HG03521 (cell line): ENCODE measurements at regions not wholly inside any gene's neighbourhood (a gene's known extent, or its start where the extent isn't known, plus 50 kb on each side); places are given as distances from the start of the nearest gene placed in this dataset.
"Not testable (repeated sequence)": the region's sequence is repeated elsewhere in the genome, so short reads cannot be mapped to it uniquely, and the experiment has no call there.

ENCODE experiments used
- ATAC-seq: cut with Tn5 transposase; IDR thresholded peaks from one replicate; pipeline ENCODE4 v1.9.1; 2021; ENCODE audit warnings: mild to moderate bottlenecking, moderate library complexity; ENCODE audit not compliant: unreplicated experiment

GRCh38 chr5:99033014-99033900 lies 104.5 kb upstream of the CHD1 start:
- no peak for ATAC-seq

GRCh38 chr5:99032234-99033013 lies 103.6 kb upstream of the CHD1 start:
- ATAC-seq: no peak

GRCh38 chr5:99030906-99031440 lies 102.2 kb upstream of the CHD1 start:
- ATAC-seq: no peak

- ATAC-seq: no peak
Measured at GRCh38 chr5:99029172-99029571, 100.4 kb upstream of the CHD1 start.

GRCh38 chr5:99028170-99028569 lies 99.4 kb upstream of the CHD1 start:
- ATAC-seq: not testable (repeated sequence)

- no peak for ATAC-seq
Measured at GRCh38 chr5:99025298-99026045, 96.7 kb upstream of the CHD1 start.

- no peak for ATAC-seq
Measured at GRCh38 chr5:99023330-99023729, 94.5 kb upstream of the CHD1 start.

GRCh38 chr5:99022250-99022649 lies 93.4 kb upstream of the CHD1 start:
- no peak for ATAC-seq

GRCh38 chr5:99020698-99021048 lies 91.9 kb upstream of the CHD1 start:
- no peak for ATAC-seq

- no peak for ATAC-seq
Measured at GRCh38 chr5:99019812-99020697, 91.2 kb upstream of the CHD1 start.

GRCh38 chr5:99019254-99019653 lies 90.4 kb upstream of the CHD1 start:
- ATAC-seq: no peak

- ATAC-seq: no peak
Measured at GRCh38 chr5:99010294-99010693, 81.5 kb upstream of the CHD1 start.

GRCh38 chr5:99008009-99008408 lies 79.2 kb upstream of the CHD1 start:
- ATAC-seq: not testable (repeated sequence)

GRCh38 chr5:99005506-99005905 lies 76.7 kb upstream of the CHD1 start:
- no peak for ATAC-seq

- peak; percentile 100 for ATAC-seq
Measured at GRCh38 chr5:99004960-99005359, 76.2 kb upstream of the CHD1 start.

- ATAC-seq: no peak
Measured at GRCh38 chr5:99000876-99001275, 72.1 kb upstream of the CHD1 start.

GRCh38 chr5:99000221-99000620 lies 71.4 kb upstream of the CHD1 start:
- ATAC-seq: no peak

GRCh38 chr5:98999631-99000030 lies 70.8 kb upstream of the CHD1 start:
- ATAC-seq: no peak

- no peak for ATAC-seq
Measured at GRCh38 chr5:98997000-98997399, 68.2 kb upstream of the CHD1 start.

- ATAC-seq: no peak
Measured at GRCh38 chr5:98994611-98995010, 65.8 kb upstream of the CHD1 start.
